ENCODE measurements at regions not wholly inside any gene's neighbourhood (a gene's known extent, or its start where the extent isn't known, plus 50 kb on each side); places are given as distances from the start of the nearest gene placed in this dataset.

DNA sequence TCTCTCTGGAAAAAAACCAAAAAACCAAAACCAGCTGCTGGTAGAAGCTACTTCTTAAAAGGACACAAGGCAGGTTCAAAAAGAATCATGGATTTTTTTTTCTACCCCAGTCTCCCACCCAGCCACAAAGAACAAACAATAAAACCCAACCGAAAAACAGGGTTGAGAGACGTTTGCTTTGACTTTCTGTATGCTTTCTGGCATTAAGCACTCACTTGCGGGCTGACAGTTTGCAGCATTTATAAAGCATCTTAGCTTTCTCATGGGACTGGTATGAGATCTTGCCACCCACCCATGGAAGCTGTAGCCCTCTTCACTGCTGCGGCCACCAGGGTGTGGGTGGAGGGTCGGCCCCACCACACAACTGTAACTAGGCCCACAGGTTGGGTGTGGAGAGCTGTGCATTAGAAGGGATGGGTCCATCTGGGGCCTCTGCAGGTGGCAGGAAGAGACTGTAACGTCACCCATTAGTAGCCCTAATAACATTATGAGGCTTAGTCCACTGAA, 165.7 kb downstream of the RHOU start:
- FAIRE-seq (no peak), DNase-seq (ENCODE audit: insufficient read length, low spot score) (no peak)
- TF ChIP-seq, protein P1, sequence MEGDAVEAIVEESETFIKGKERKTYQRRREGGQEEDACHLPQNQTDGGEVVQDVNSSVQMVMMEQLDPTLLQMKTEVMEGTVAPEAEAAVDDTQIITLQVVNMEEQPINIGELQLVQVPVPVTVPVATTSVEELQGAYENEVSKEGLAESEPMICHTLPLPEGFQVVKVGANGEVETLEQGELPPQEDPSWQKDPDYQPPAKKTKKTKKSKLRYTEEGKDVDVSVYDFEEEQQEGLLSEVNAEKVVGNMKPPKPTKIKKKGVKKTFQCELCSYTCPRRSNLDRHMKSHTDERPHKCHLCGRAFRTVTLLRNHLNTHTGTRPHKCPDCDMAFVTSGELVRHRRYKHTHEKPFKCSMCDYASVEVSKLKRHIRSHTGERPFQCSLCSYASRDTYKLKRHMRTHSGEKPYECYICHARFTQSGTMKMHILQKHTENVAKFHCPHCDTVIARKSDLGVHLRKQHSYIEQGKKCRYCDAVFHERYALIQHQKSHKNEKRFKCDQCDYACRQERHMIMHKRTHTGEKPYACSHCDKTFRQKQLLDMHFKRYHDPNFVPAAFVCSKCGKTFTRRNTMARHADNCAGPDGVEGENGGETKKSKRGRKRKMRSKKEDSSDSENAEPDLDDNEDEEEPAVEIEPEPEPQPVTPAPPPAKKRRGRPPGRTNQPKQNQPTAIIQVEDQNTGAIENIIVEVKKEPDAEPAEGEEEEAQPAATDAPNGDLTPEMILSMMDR (IDR thresholded peaks at IDR 0.05; ENCODE audit: insufficient read depth, missing control alignments): no peak

DNA sequence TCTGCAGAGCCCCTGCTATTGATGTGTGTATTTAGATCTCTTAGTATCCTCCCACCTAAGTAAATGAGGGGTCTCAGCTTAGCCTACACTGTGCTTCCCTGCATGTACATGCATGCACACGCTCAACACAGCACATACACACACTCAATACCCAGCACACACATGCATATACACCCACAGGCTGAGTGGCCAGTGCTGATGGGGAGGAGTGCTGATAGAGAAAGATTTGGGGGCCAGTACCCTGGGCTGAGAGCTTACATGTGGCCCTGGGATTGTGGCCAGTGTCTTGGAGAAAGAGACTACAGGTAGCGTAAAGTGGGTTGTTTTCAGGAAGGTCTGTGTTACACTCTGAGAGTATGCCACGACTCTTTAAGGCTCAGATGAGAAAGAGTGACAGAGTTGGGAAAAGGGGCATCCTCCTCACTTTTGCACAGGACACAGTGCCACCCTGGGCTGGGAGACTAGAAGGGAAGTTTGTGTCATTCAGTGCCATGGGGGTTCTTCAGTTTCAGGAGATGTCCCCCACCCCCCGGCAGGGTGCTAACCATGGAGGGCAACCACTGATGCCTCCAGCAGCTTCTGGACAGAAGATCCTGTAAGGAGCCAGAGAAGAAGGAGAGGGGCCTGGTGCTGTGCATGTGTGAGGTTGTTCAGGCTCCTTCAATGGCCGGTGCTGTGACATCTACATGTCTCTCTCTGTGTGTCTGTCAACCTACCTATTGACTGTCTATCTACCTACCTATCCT, 166.8 kb downstream of the RHOU start:
- no peak for DNase-seq (ENCODE audit: insufficient read length, low spot score)
- TF ChIP-seq, protein P1 (IDR thresholded peaks at IDR 0.05; ENCODE audit: insufficient read depth, missing control alignments): no peak
- FAIRE-seq: no peak

DNA sequence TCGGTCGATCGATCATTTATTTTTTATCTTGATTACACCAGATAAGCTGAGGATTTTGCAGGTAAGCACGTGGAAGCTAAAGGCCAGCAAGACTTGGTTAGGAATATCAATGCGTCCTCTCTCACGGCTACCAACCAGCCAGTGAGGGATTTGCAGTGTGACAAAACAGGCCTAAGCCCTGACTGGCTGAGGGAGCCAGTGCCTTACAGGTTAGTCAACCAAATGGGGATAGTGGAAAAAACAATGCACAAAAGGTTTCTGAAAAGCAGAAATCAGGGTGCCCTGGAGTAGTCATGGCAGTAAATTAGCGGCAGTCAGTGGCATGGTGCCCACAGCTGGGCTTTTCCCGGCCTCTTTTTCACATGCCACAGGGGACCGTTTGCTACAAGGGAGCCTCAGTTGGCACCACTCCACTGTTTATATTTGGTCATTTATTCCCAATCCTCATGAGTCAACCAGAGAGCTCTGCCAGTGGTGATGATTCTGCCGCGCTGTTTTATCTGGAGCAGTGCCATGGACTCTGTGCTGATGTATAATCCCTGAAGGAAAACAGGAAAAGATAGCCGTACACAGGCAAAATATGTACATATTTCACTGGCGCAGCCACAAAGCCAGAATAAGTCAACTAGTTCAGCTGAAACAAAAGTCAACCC, 167.6 kb downstream of the RHOU start:
- no peak for FAIRE-seq
- TF ChIP-seq, protein P1 (IDR thresholded peaks at IDR 0.05; ENCODE audit: insufficient read depth, missing control alignments): no peak
- DNase-seq (ENCODE audit: insufficient read length, low spot score): no peak

DNA sequence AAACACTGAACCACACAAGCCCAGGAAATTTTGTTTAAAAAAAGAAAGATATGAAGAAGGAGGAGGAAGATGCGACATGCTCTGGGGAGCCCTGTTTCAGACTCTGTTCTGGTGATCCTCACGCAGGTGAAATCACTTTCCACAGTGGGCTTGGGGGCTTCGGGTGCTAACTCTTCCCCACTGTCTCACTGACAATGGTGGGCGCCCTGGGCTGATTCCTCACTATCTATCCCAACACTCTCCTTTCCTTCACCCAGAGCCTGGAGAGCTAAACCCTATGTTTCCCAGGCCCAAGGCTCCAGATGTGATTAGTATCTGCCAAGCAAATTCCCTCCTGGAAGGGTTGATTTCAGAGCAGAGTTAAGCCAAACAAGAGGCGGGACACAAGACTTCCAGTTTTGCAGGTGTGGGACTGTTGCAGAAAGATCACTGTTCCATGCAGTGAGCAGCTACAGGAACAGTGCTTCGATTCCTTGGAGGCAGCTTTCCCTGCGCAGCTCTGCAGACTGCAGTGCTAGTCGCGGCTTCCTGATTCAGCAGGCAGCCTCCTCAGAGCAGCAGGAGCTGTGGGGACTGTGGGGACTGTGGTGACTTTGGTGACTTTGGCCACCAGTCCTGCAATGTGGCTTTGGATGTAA, 168.3 kb downstream of the RHOU start:
- DNase-seq (ENCODE audit: insufficient read length, low spot score): no peak

DNA sequence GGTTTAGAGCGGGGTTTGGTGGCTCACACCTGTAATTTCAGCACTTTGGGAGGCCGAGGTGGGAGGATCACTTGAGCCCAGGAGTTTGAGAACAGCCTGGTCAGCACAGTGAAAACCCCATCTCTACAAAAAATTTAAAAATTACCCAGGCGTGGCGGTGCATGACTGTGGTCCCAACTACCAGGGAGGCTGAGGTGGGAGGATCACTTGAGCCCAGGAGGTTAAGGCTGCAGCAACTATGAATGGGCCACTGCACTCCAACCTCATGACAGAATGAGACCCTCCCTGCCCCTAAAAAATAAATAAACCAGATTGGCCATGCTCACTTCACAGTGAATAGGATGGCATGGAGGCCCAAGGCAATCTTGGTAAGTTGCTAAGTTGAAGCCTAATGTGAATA, 168.9 kb downstream of the RHOU start:
- DNase-seq (ENCODE audit: insufficient read length, low spot score): no peak
- TF ChIP-seq, protein P1 (IDR thresholded peaks at IDR 0.05; ENCODE audit: insufficient read depth, missing control alignments): no peak
- no peak for FAIRE-seq

More for the DNA sequence above, 168.3 kb downstream of the RHOU start:
- FAIRE-seq: no peak
- TF ChIP-seq, protein P1 (IDR thresholded peaks at IDR 0.05; ENCODE audit: insufficient read depth, missing control alignments): no peak

DNA sequence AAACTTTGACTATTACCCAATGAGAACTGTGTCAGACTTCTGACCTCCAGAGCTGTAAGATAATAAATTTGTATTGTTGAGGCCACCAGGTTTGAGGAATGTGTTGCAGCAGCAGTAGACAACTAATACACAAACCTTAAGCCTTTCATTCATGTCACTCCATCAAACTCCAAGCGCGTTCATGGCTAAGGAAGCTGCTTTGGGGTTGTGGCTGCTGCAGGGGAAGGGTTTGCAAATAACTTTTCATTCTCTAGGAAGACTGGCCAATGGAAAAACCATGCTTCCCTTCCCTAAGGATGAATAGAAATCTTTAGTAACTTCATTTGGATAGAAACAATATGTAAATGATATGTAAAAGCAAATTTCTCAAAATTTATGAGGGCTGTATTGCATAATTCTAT, 170.4 kb downstream of the RHOU start:
- no peak for FAIRE-seq
- DNase-seq (ENCODE audit: insufficient read length, low spot score): no peak
- TF ChIP-seq, protein P1 (IDR thresholded peaks at IDR 0.05; ENCODE audit: insufficient read depth, missing control alignments): no peak
